ENCODE measurements at regions not wholly inside any gene's neighbourhood (a gene's known extent, or its start where the extent isn't known, plus 50 kb on each side); places are given as distances from the start of the nearest gene placed in this dataset.

GRCh38 chr13:82248762-82249161 lies 1633.5 kb downstream of the SLITRK1 start:
- Histone ChIP-seq H3K27me3 (no peaks in the 10 kb centered on the region), H3K36me3 (no peaks in the 10 kb centered on the region), H3K4me3 (no peak overlapping the region), H3K4me1 (no peaks in the 10 kb centered on the region), H3K9me3 (no peaks in the 10 kb centered on the region), H3K27ac (no peak overlapping the region)
- 73 to 80% methylated on average over 1 of the region's 1 CpG for WGBS, 2 donors (ENCODE audit: low coverage in 1 of 2)
- no peak for ATAC-seq
- no peak for TF ChIP-seq POLR2A (IDR thresholded peaks at IDR 0.05)
- no peak for TF ChIP-seq POLR2AphosphoS5 (IDR thresholded peaks at IDR 0.05)
- no peak for TF ChIP-seq EP300 (IDR thresholded peaks at IDR 0.05)
- TF ChIP-seq CTCF (IDR thresholded peaks at IDR 0.05) = no peak

DNA sequence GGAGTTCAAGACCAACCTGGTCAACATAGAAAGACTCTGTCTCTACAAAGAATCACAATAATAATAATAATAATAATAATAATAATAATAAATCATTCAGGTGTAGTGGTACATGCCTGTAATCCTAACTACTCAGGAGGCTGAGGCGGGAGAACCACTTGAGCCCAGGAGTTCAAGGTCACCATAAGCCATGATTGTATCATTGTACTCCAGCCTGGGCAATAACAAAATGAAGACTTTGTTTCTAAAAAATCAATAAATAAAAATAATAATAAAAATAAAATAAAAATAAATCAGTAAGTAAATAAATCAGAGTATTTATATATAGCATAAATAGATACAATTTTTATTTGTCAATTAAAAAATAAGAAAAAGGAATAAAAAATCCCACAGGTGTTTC lies 1636.4 kb downstream of the SLITRK1 start:
- H3K27me3 ChIP-seq = no peaks in the 10 kb centered on the region
- no peak for ATAC-seq
- 78 to 100% methylated on average over 1 of the region's 1 CpG for WGBS, 2 donors (ENCODE audit: low coverage in 1 of 2)
- H3K4me3 ChIP-seq = no peak overlapping the region
- no peaks in the 10 kb centered on the region for H3K4me1 ChIP-seq
- no peak overlapping the region for H3K27ac ChIP-seq
- H3K9me3 ChIP-seq = no peaks in the 10 kb centered on the region
- H3K36me3 ChIP-seq = no peaks in the 10 kb centered on the region
- TF ChIP-seq CTCF (IDR thresholded peaks at IDR 0.05) (no peak), EP300 (IDR thresholded peaks at IDR 0.05) (no peak), POLR2AphosphoS5 (IDR thresholded peaks at IDR 0.05) (no peak), POLR2A (IDR thresholded peaks at IDR 0.05) (no peak)

- TF ChIP-seq CTCF (IDR thresholded peaks at IDR 0.05) = no peak
- Histone ChIP-seq H3K27ac (no peak overlapping the region), H3K36me3 (no peaks in the 10 kb centered on the region), H3K4me1 (no peaks in the 10 kb centered on the region), H3K4me3 (no peak overlapping the region), H3K9me3 (peaks cover 0 to 3% (median 0%) of the 10 kb centered on the region in 3 donors), H3K27me3 (no peaks in the 10 kb centered on the region)
- ATAC-seq = no peak
- WGBS, 2 donors (ENCODE audit: low coverage in 1 of 2) = 80 to 93% methylated on average over 3 of the region's 3 CpGs
Measured at GRCh38 chr13:82224806-82225205, 1657.5 kb downstream of the SLITRK1 start.

GRCh38 chr13:82221621-82222020 lies 1660.7 kb downstream of the SLITRK1 start:
- no peak for ATAC-seq
- WGBS, 2 donors (ENCODE audit: low coverage in 1 of 2) = 79% methylated on average over 4 of the region's 4 CpGs
- no peak overlapping the region for H3K27ac ChIP-seq

DNA sequence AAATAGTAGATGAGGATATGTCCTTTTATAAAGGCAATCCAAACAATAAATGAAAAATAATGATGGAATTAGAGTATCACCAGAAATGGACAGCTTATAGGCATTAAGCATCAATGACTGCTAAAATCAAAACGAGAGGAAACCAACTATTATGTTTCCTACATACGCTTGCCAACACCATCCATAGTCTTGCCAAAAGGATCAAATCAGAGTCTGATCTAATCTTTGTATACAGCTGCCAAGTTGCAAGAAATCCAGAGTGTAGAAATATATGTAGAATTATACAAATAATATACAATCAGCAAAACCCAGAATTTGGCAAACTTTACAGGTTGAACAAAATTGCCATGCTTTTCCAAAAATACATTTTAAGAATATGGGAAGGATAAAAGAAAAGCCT lies 1661.6 kb downstream of the SLITRK1 start:
- WGBS, 2 donors (ENCODE audit: low coverage in 1 of 2) = 47 to 54% methylated on average over 2 of the region's 2 CpGs
- Histone ChIP-seq H3K4me1 (no peaks in the 10 kb centered on the region), H3K9me3 (peaks cover 0 to 5% (median 0%) of the 10 kb centered on the region in 3 donors), H3K27me3 (no peaks in the 10 kb centered on the region), H3K27ac (no peak overlapping the region), H3K36me3 (no peaks in the 10 kb centered on the region), H3K4me3 (no peak overlapping the region)
- ATAC-seq = no peak
- TF ChIP-seq EP300 (IDR thresholded peaks at IDR 0.05) = no peak
- no peak for TF ChIP-seq POLR2A (IDR thresholded peaks at IDR 0.05)
- no peak for TF ChIP-seq CTCF (IDR thresholded peaks at IDR 0.05)

More at GRCh38 chr13:82221621-82222020, 1660.7 kb downstream of the SLITRK1 start:
- H3K4me1 ChIP-seq = no peaks in the 10 kb centered on the region
- no peaks in the 10 kb centered on the region for H3K36me3 ChIP-seq
- H3K9me3 ChIP-seq = no peaks in the 10 kb centered on the region
- no peak overlapping the region for H3K4me3 ChIP-seq
- H3K27me3 ChIP-seq = no peaks in the 10 kb centered on the region
- TF ChIP-seq POLR2AphosphoS5 (IDR thresholded peaks at IDR 0.05) = no peak
- no peak for TF ChIP-seq CTCF (IDR thresholded peaks at IDR 0.05)
- TF ChIP-seq POLR2A (IDR thresholded peaks at IDR 0.05) = no peak
- no peak for TF ChIP-seq EP300 (IDR thresholded peaks at IDR 0.05)

All from gastroesophageal sphincter (tissue), 4 donors.